Body of pancreas (tissue), 4 donors: ENCODE measurements at regions not wholly inside any gene's neighbourhood (a gene's known extent, or its start where the extent isn't known, plus 50 kb on each side); places are given as distances from the start of the nearest gene placed in this dataset.

Experiments
- ATAC-seq: fragments of 150-250 bp; one replicate; pipeline ENCODE4 v1.9.1; 2016
- DNase-seq, 4 donors: peaks; one replicate each; pipeline ENCODE4 v3.0.0-alpha.2; 2019
- H3K27ac ChIP-seq, 4 donors: fragments of 200-600 bp; sonication (generic); 1 replicate in 3 of 4; 2 replicates in 1 of 4; pipeline versions ENCODE4 v1.5.1 to v1.6.1; 2016 to 2019; ENCODE audit warnings: mild to moderate bottlenecking in 1 of 4, mixed read lengths in 1 of 4, moderate library complexity in 1 of 4
- H3K27me3 ChIP-seq, 2 donors: fragments of 200-600 bp; sonication (generic); one replicate each; pipeline ENCODE4 v1.6.0; 2016; ENCODE audit warnings: mild to moderate bottlenecking in 1 of 2
- H3K36me3 ChIP-seq, 2 donors: fragments of 200-600 bp; sonication (generic); replicated peaks in 1 of 2; 2 replicates each; pipeline ENCODE4 v1.5.1; 2016; ENCODE audit warnings: low read depth in 2 of 2; ENCODE audit not compliant: insufficient read depth in 1 of 2
- H3K4me1 ChIP-seq: fragments of 200-600 bp; sonication (generic); one replicate; pipeline ENCODE4 v1.6.0; 2016
- H3K4me3 ChIP-seq, 2 donors: fragments of 200-600 bp; sonication (generic); 1 replicate in 1 of 2; 2 replicates in 1 of 2; pipeline ENCODE4 v1.5.1; 2016 to 2019
- H3K9me3 ChIP-seq, 3 donors: fragments of 200-600 bp; sonication (generic); 1 replicate in 2 of 3; 2 replicates in 1 of 3; pipeline ENCODE4 v1.5.1; 2016
- CTCF ChIP-seq, 7 experiments: fragments of 450-650 bp in 4 of 7; fragments of 200-600 bp in 3 of 7; sonication (generic) in 3 of 7; IDR thresholded peaks; one replicate each; pipeline ENCODE4 v1.5.1; 2016 to 2019; ENCODE audit warnings: antibody characterized with exemption in 7 of 7
- POLR2A ChIP-seq, 3 donors: fragments of 450-650 bp; IDR thresholded peaks; one replicate each; pipeline ENCODE4 v1.6.1; 2016; ENCODE audit warnings: antibody characterized with exemption in 3 of 3, mild to moderate bottlenecking in 2 of 3
- WGBS, 2 donors: methylation state at CpG; one replicate each; pipeline ENCODE4 v1.1.5; 2017; 5-methylcytosine and 5-hydroxymethylcytosine counted together
- intact Hi-C: fragments of 100-400 bp; cut with DNase I; formaldehyde crosslinking; loops from one replicate; pipeline ENCODE4 v1.15.1; 2023

GRCh38 chr3:159803459-159803858 lies 185.2 kb upstream of the IL12A start:
- Histone ChIP-seq H3K27ac (no peak overlapping the region), H3K4me3 (no peak overlapping the region), H3K27me3 (no peaks in the 10 kb centered on the region), H3K9me3 (no peaks in the 10 kb centered on the region), H3K36me3 (no peaks in the 10 kb centered on the region), H3K4me1 (no peaks in the 10 kb centered on the region)
- TF ChIP-seq CTCF (IDR thresholded peaks at IDR 0.05) (no peak), POLR2A (IDR thresholded peaks at IDR 0.05) (no peak)
- intact Hi-C loops, result loop anchor here (10.0 kb wide), 1 partner anchor 539 kb away; no protein-coding TSS in a partner anchor
- DNase-seq, result no peak
- WGBS, 2 donors, result 50 to 66% methylated on average over 3 of the region's 3 CpGs
- no peak for ATAC-seq

GRCh38 chr3:159804726-159805410 lies 183.8 kb upstream of the IL12A start:
- TF ChIP-seq POLR2A (IDR thresholded peaks at IDR 0.05), result no peak
- peak; percentile 45 to 82 (median 75) for TF ChIP-seq CTCF (IDR thresholded peaks at IDR 0.05)
- 29 to 33% methylated on average over 5 of the region's 5 CpGs for WGBS, 2 donors
- ATAC-seq (peak; percentile 94), DNase-seq (peak; percentile 60 to 73 (median 70))
- H3K36me3 ChIP-seq, result no peaks in the 10 kb centered on the region
- no peak overlapping the region for H3K27ac ChIP-seq
- H3K9me3 ChIP-seq, result no peaks in the 10 kb centered on the region
- no peaks in the 10 kb centered on the region for H3K4me1 ChIP-seq
- H3K27me3 ChIP-seq, result no peaks in the 10 kb centered on the region
- no peak overlapping the region for H3K4me3 ChIP-seq
- intact Hi-C loops, result loop anchor here (10.0 kb wide), 1 partner anchor 540 kb away; no protein-coding TSS in a partner anchor

- no peak overlapping the region for H3K27ac ChIP-seq
- DNase-seq (no peak), ATAC-seq (no peak)
- no peak overlapping the region for H3K4me3 ChIP-seq
- no peak for TF ChIP-seq CTCF (IDR thresholded peaks at IDR 0.05)
- no peak for TF ChIP-seq POLR2A (IDR thresholded peaks at IDR 0.05)
- H3K9me3 ChIP-seq, result no peaks in the 10 kb centered on the region
- no peaks in the 10 kb centered on the region for H3K4me1 ChIP-seq
- 0 to 41% methylated on average over 1 of the region's 1 CpG for WGBS, 2 donors
- H3K27me3 ChIP-seq, result no peaks in the 10 kb centered on the region
- no peaks in the 10 kb centered on the region for H3K36me3 ChIP-seq
- intact Hi-C loops, result loop anchor here (10.0 kb wide), 1 partner anchor 541 kb away; no protein-coding TSS in a partner anchor
Observed at GRCh38 chr3:159805411-159805772, 183.2 kb upstream of the IL12A start.

- TF ChIP-seq CTCF (IDR thresholded peaks at IDR 0.05) (no peak), POLR2A (IDR thresholded peaks at IDR 0.05) (no peak)
- no peak overlapping the region for H3K27ac ChIP-seq
- no peaks in the 10 kb centered on the region for H3K9me3 ChIP-seq
- no peak for ATAC-seq
- H3K36me3 ChIP-seq, result no peaks in the 10 kb centered on the region
- no peaks in the 10 kb centered on the region for H3K4me1 ChIP-seq
- H3K4me3 ChIP-seq, result no peak overlapping the region
- no peaks in the 10 kb centered on the region for H3K27me3 ChIP-seq
- 55 to 62% methylated on average over 5 of the region's 5 CpGs for WGBS, 2 donors
- intact Hi-C loops, result loop anchor here (10.0 kb wide), 1 partner anchor 542 kb away; no protein-coding TSS in a partner anchor
- no peak for DNase-seq
Observed at GRCh38 chr3:159806412-159806811, 182.2 kb upstream of the IL12A start.
